ENCODE measurements at regions not wholly inside any gene's neighbourhood (a gene's known extent, or its start where the extent isn't known, plus 50 kb on each side); places are given as distances from the start of the nearest gene placed in this dataset.

- no peaks in the 10 kb centered on the region for H3K9me3 ChIP-seq (ENCODE audit: control insufficient read depth, insufficient read depth, low read depth, low read length)
- H2AFZ ChIP-seq (ENCODE audit: low read length), result no peak overlapping the region
- no peaks in the 10 kb centered on the region for H4K20me1 ChIP-seq (ENCODE audit: control insufficient read depth, extremely low read depth, insufficient read depth, low read length)
- no peaks in the 10 kb centered on the region for H3K27me3 ChIP-seq (ENCODE audit: control insufficient read depth, insufficient read depth, low read length)
- no peaks in the 10 kb centered on the region for H3K4me1 ChIP-seq (ENCODE audit: control insufficient read depth, extremely low read depth, insufficient read depth, low read length)
- H3K27ac ChIP-seq (ENCODE audit: insufficient read depth, low read length), result no peak overlapping the region
- no peak for DNase-seq (ENCODE audit: low read depth in 2 of 2)
- no peak for TF ChIP-seq EZH2 (IDR thresholded peaks at IDR 0.05; ENCODE audit: low read length, missing control alignments)
- TF ChIP-seq CTCF (conservative IDR thresholded peaks at IDR 0.05 in 1 of 2, IDR thresholded peaks at IDR 0.05 in 1 of 2; ENCODE audit: low read depth in 1 of 2, low read length in 2 of 2), result no peak
- H3K79me2 ChIP-seq (ENCODE audit: control insufficient read depth, insufficient read depth, low read length), result no peaks in the 10 kb centered on the region
- no peak overlapping the region for H3K4me2 ChIP-seq (ENCODE audit: extremely low read depth, insufficient read depth, low read length)
- no peak overlapping the region for H3K4me3 ChIP-seq (replicated peaks in 1 of 4; ENCODE audit: control extremely low read depth in 1 of 4, insufficient read depth in 1 of 4, low read depth in 3 of 4, low read length in 4 of 4)
- H3K9ac ChIP-seq (ENCODE audit: insufficient read depth, low read length), result no peak overlapping the region
- no peaks in the 10 kb centered on the region for H3K36me3 ChIP-seq (ENCODE audit: control insufficient read depth, insufficient read depth, low read length)
These were observed 85.5 kb upstream of the TMEM132E start for GRCh38 chr17:34493917-34494316.

- no peak overlapping the region for H2AFZ ChIP-seq (ENCODE audit: low read length)
- H4K20me1 ChIP-seq (ENCODE audit: control insufficient read depth, extremely low read depth, insufficient read depth, low read length), result no peaks in the 10 kb centered on the region
- no peaks in the 10 kb centered on the region for H3K27me3 ChIP-seq (ENCODE audit: control insufficient read depth, insufficient read depth, low read length)
- H3K4me2 ChIP-seq (ENCODE audit: extremely low read depth, insufficient read depth, low read length), result no peak overlapping the region
- H3K36me3 ChIP-seq (ENCODE audit: control insufficient read depth, insufficient read depth, low read length), result no peaks in the 10 kb centered on the region
- no peak overlapping the region for H3K27ac ChIP-seq (ENCODE audit: insufficient read depth, low read length)
- H3K79me2 ChIP-seq (ENCODE audit: control insufficient read depth, insufficient read depth, low read length), result no peaks in the 10 kb centered on the region
- no peak overlapping the region for H3K9ac ChIP-seq (ENCODE audit: insufficient read depth, low read length)
- TF ChIP-seq EZH2 (IDR thresholded peaks at IDR 0.05; ENCODE audit: low read length, missing control alignments), result no peak
- no peak for TF ChIP-seq CTCF (conservative IDR thresholded peaks at IDR 0.05 in 1 of 2, IDR thresholded peaks at IDR 0.05 in 1 of 2; ENCODE audit: low read depth in 1 of 2, low read length in 2 of 2)
- H3K4me1 ChIP-seq (ENCODE audit: control insufficient read depth, extremely low read depth, insufficient read depth, low read length), result no peaks in the 10 kb centered on the region
- no peak overlapping the region for H3K4me3 ChIP-seq (replicated peaks in 1 of 4; ENCODE audit: control extremely low read depth in 1 of 4, insufficient read depth in 1 of 4, low read depth in 3 of 4, low read length in 4 of 4)
- DNase-seq (ENCODE audit: low read depth in 2 of 2), result no peak
- H3K9me3 ChIP-seq (ENCODE audit: control insufficient read depth, insufficient read depth, low read depth, low read length), result no peaks in the 10 kb centered on the region
These were observed 91.8 kb upstream of the TMEM132E start for GRCh38 chr17:34487626-34488025.

GRCh38 chr17:34486761-34487160 is 92.6 kb upstream of the TMEM132E start:
- Histone ChIP-seq H2AFZ (ENCODE audit: low read length) (no peak overlapping the region), H3K9me3 (ENCODE audit: control insufficient read depth, insufficient read depth, low read depth, low read length) (no peaks in the 10 kb centered on the region), H3K27me3 (ENCODE audit: control insufficient read depth, insufficient read depth, low read length) (no peaks in the 10 kb centered on the region), H3K4me2 (ENCODE audit: extremely low read depth, insufficient read depth, low read length) (no peak overlapping the region), H3K27ac (ENCODE audit: insufficient read depth, low read length) (no peak overlapping the region), H3K9ac (ENCODE audit: insufficient read depth, low read length) (no peak overlapping the region), H4K20me1 (ENCODE audit: control insufficient read depth, extremely low read depth, insufficient read depth, low read length) (no peaks in the 10 kb centered on the region), H3K4me1 (ENCODE audit: control insufficient read depth, extremely low read depth, insufficient read depth, low read length) (no peaks in the 10 kb centered on the region), H3K4me3 (replicated peaks in 1 of 4; ENCODE audit: control extremely low read depth in 1 of 4, insufficient read depth in 1 of 4, low read depth in 3 of 4, low read length in 4 of 4) (no peak overlapping the region), H3K79me2 (ENCODE audit: control insufficient read depth, insufficient read depth, low read length) (no peaks in the 10 kb centered on the region), H3K36me3 (ENCODE audit: control insufficient read depth, insufficient read depth, low read length) (no peaks in the 10 kb centered on the region)
- TF ChIP-seq CTCF (conservative IDR thresholded peaks at IDR 0.05 in 1 of 2, IDR thresholded peaks at IDR 0.05 in 1 of 2; ENCODE audit: low read depth in 1 of 2, low read length in 2 of 2) (no peak), EZH2 (IDR thresholded peaks at IDR 0.05; ENCODE audit: low read length, missing control alignments) (no peak)
- no peak for DNase-seq (ENCODE audit: low read depth in 2 of 2)

All from fibroblast of lung (primary cell).